ENCODE measurements at regions not wholly inside any gene's neighbourhood (a gene's known extent, or its start where the extent isn't known, plus 50 kb on each side); places are given as distances from the start of the nearest gene placed in this dataset.

DNA sequence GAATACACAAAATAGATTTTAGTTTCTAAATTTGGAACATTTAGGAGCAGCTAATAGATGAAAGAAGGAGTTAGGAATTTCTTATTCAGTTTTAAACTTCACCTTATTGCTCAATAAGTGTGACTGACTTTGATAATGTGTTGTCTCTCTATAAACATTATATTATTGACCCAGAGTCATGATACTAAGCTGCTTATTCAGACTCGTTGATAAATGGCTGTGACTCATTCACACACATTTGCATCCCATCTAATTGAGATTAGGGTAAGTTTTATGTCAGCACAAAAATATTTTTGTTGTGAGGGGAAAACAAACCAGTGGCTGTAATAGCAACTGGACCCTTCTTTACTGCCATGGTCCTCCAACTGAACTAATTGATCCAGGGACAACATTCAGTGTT lies 137.6 kb downstream of the GOLIM4 start:
- intact Hi-C loops (cut with DNase I; ENCODE audit: low total_unique reads) = no loop called here
- no peak for DNase-seq
- no peaks in the 10 kb centered on the region for H3K27me3 ChIP-seq

DNA sequence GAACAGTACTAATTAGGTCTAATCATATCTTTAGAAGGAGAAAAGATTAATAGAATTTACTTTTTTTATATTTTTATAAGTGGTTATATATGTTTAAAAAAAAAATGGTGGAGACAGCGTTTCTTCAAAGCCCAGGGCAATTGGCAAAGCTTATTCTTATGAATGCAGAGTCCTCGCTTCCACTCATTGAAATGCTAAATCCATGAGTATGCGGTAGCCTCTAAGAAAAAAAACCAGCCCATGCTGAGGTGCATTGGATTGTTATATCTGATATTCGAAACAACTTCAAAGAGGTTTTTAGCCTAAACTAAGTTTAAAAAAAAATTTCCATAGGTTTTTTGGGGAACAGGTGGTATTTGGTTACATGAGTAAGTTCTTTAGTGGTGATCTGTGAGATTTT lies 142.8 kb downstream of the GOLIM4 start:
- intact Hi-C loops (cut with DNase I; ENCODE audit: low total_unique reads) = no loop called here
- TF ChIP-seq POLR2A (IDR thresholded peaks at IDR 0.05) = no peak
- TF ChIP-seq, protein P1, sequence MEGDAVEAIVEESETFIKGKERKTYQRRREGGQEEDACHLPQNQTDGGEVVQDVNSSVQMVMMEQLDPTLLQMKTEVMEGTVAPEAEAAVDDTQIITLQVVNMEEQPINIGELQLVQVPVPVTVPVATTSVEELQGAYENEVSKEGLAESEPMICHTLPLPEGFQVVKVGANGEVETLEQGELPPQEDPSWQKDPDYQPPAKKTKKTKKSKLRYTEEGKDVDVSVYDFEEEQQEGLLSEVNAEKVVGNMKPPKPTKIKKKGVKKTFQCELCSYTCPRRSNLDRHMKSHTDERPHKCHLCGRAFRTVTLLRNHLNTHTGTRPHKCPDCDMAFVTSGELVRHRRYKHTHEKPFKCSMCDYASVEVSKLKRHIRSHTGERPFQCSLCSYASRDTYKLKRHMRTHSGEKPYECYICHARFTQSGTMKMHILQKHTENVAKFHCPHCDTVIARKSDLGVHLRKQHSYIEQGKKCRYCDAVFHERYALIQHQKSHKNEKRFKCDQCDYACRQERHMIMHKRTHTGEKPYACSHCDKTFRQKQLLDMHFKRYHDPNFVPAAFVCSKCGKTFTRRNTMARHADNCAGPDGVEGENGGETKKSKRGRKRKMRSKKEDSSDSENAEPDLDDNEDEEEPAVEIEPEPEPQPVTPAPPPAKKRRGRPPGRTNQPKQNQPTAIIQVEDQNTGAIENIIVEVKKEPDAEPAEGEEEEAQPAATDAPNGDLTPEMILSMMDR (IDR thresholded peaks at IDR 0.05) = no peak
- no peaks in the 10 kb centered on the region for H3K27me3 ChIP-seq
- H3K27ac ChIP-seq = no peak overlapping the region
- H3K9me3 ChIP-seq = no peaks in the 10 kb centered on the region
- H3K36me3 ChIP-seq = no peaks in the 10 kb centered on the region
- no peaks in the 10 kb centered on the region for H3K4me1 ChIP-seq
- DNase-seq = no peak
- no peak overlapping the region for H3K4me3 ChIP-seq

More for the DNA sequence above, 137.6 kb downstream of the GOLIM4 start:
- no peak for TF ChIP-seq POLR2A (IDR thresholded peaks at IDR 0.05)
- H3K36me3 ChIP-seq = no peaks in the 10 kb centered on the region
- H3K9me3 ChIP-seq = no peaks in the 10 kb centered on the region
- H3K4me1 ChIP-seq = no peaks in the 10 kb centered on the region
- H3K4me3 ChIP-seq = no peak overlapping the region
- H3K27ac ChIP-seq = no peak overlapping the region

DNA sequence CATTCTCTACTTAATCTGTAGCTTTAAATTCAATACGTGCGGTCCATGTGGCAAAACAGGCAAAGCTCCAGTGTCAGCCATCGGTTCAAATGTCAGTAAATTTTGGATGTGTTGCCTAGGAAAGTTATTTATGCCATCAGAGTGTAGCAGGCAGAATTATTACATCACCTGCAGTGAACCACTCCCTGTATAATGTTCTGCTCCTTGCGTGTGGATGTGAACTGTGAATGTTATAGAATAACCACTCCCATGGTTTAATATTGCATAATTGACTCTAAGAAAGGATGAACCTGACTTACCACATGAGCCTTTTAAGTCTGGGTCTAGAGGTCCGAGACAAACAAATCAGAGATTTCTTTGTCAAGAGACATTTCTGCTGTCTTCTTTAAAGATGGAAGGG lies 145.5 kb downstream of the GOLIM4 start:
- H3K9me3 ChIP-seq = no peaks in the 10 kb centered on the region
- no peaks in the 10 kb centered on the region for H3K36me3 ChIP-seq
- no peak for DNase-seq
- intact Hi-C loops (cut with DNase I; ENCODE audit: low total_unique reads) = no loop called here
- H3K4me3 ChIP-seq = no peak overlapping the region
- H3K27me3 ChIP-seq = no peaks in the 10 kb centered on the region
- H3K4me1 ChIP-seq = no peaks in the 10 kb centered on the region
- TF ChIP-seq, protein P1 (IDR thresholded peaks at IDR 0.05) = no peak
- no peak for TF ChIP-seq POLR2A (IDR thresholded peaks at IDR 0.05)
- no peak overlapping the region for H3K27ac ChIP-seq

DNA sequence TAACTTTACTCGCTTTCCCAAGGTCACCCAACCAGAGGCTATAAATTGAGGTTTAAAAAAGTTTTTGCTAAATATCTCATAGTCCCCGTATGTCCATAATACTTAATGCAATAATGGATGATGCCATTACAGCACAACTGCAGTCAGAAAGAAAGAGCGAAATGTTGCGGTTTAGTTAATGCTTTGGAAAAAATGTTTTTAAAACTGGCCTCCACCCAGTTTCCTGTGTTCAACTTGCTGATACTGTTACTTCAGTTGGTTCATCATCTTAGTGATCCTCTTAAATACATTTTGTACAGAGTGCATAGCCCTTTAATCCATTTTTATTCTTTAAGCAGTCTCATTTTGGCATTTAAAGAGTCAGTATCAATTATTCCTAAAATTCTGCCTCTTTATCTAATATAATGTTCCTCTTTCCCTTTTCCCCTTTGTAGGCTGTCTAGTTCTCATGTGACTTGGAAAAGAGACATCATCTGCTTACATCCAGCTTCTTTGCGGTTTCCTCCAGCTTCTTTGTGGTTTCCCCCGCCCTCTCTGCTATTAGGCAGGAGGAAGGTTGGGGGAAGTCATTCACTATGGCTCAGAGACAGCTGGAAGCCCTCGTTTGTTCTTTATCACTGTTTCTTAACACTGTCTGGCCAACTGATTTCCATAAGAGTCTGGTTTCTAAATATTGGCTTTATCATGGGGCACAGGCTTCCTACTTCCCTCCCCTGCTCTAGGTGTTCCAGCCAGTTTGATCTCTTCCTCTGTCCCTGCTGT lies 154.3 kb downstream of the GOLIM4 start:
- no peaks in the 10 kb centered on the region for H3K27me3 ChIP-seq
- H3K36me3 ChIP-seq = peaks cover 0 to 4% of the 10 kb centered on the region in 2 donors
- TF ChIP-seq, protein P1 (IDR thresholded peaks at IDR 0.05) = no peak
- TF ChIP-seq POLR2A (IDR thresholded peaks at IDR 0.05) = no peak
- intact Hi-C loops (cut with DNase I; ENCODE audit: low total_unique reads) = no loop called here
- no peak overlapping the region for H3K4me3 ChIP-seq
- H3K9me3 ChIP-seq = no peaks in the 10 kb centered on the region
- no peak overlapping the region for H3K27ac ChIP-seq
- peak; percentile 15 to 22 for DNase-seq
- H3K4me1 ChIP-seq = no peaks in the 10 kb centered on the region

DNA sequence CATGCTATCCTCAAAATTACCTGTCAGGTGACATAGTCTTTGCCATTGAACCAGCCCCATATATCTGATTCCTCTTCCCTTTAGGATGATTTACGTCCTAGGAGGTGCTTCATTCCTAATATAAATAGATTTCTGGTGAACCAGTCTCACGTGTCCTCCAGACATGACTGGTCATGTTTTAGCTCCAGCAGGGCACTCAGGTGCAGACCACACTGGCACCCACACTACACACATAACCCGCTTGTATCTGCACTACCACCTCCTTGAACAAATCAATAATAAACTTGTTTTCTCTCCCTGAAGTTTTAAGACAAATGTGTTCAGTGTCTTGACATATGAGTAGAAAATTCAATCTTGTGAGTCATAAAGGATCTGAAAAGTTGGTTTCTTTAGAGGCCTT lies 155.5 kb downstream of the GOLIM4 start:
- Histone ChIP-seq H3K36me3 (peaks cover 0 to 4% of the 10 kb centered on the region in 2 donors), H3K27ac (no peak overlapping the region), H3K27me3 (no peaks in the 10 kb centered on the region), H3K4me1 (no peaks in the 10 kb centered on the region), H3K4me3 (no peak overlapping the region), H3K9me3 (no peaks in the 10 kb centered on the region)
- TF ChIP-seq POLR2A (IDR thresholded peaks at IDR 0.05) = no peak
- TF ChIP-seq, protein P1 (IDR thresholded peaks at IDR 0.05) = no peak
- DNase-seq = no peak
- intact Hi-C loops (cut with DNase I; ENCODE audit: low total_unique reads) = no loop called here
